ENCODE measurements at regions not wholly inside any gene's neighbourhood (a gene's known extent, or its start where the extent isn't known, plus 50 kb on each side); places are given as distances from the start of the nearest gene placed in this dataset.
"Not testable (repeated sequence)": the region's sequence is repeated elsewhere in the genome, so short reads cannot be mapped to it uniquely, and the experiment has no call there.

DNA sequence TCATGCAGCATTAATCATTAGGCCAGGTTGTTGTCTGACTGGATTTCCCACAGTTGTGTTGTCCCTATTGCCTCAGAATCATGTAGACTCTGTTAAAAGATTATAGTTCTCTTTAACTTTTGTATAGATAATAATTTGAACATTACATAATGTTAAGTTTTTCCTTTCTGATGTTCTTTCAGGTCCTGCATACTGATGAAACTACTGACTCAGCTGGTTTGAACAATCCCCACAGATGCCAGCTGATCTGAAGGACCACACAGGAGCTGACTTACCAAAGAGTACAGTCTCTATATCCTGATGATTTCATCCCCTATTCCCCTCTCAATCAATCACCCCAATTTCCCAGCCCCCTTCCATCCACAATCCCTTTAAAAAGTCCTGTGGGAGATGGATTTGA, 341.2 kb upstream of the MGAT4C start:
- DNase-seq (ENCODE audit: low read depth in 1 of 2, low spot score in 1 of 2): no peak
- in situ Hi-C loops (cut with HindIII; ENCODE audit: low pct_unique_long_range_greater_than_20kb, low sequenced_read_pairs): no loop called here
- TF ChIP-seq JUND (IDR thresholded peaks at IDR 0.05; ENCODE audit: low read depth): no peak

- no peak for TF ChIP-seq JUND (IDR thresholded peaks at IDR 0.05; ENCODE audit: low read depth)
- no peak for DNase-seq (ENCODE audit: low read depth in 1 of 2, low spot score in 1 of 2)
- in situ Hi-C loops (cut with HindIII; ENCODE audit: low pct_unique_long_range_greater_than_20kb, low sequenced_read_pairs): no loop called here
Observed at GRCh38 chr12:86590296-86590695, 334.1 kb upstream of the MGAT4C start.

DNA sequence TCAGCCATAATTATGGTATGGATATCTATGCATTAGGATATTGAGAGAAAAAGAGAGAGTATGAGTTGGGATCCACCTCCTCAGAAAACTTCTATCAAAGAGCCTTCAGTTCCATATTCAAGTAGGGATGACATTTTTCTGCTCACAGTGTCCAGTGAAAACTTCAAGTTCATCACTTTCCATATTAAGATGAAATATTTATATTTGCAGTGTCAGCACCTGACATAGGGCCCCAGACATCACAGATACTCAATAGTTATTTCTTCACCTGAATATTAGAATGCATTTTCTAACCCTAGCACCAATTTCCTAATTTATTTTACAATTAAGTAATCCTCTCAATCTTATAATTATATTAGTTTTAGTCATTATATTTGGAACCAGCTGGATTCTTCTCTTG, 318.0 kb upstream of the MGAT4C start:
- in situ Hi-C loops (cut with HindIII; ENCODE audit: low pct_unique_long_range_greater_than_20kb, low sequenced_read_pairs): no loop called here
- no peak for DNase-seq (ENCODE audit: low read depth in 1 of 2, low spot score in 1 of 2)
- TF ChIP-seq JUND (IDR thresholded peaks at IDR 0.05; ENCODE audit: low read depth): no peak

DNA sequence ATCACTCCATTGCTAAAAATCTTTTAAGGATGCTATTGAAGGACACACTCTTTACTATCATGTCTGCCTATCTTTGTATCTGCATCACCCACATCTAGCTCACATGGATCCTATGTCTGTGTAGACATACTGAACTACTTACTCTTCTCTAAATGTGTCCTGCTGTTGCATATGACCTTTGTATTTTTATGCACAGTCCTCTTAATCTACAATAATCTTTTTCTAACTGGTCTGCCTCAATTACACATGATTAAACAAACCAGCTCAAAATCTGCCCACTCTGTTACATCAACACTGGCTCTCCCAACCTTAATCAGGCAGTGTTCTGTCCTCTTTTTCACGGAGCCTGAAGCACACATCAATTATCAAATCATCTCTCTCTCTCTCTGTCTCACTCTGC, 316.3 kb upstream of the MGAT4C start:
- no peak for TF ChIP-seq JUND (IDR thresholded peaks at IDR 0.05; ENCODE audit: low read depth)
- DNase-seq (ENCODE audit: low read depth in 1 of 2, low spot score in 1 of 2): no peak

GRCh38 chr12:86565038-86565437, 308.8 kb upstream of the MGAT4C start:
- no peak for DNase-seq (ENCODE audit: low read depth in 1 of 2, low spot score in 1 of 2)
- in situ Hi-C loops (cut with HindIII; ENCODE audit: low pct_unique_long_range_greater_than_20kb, low sequenced_read_pairs): no loop called here
- no peak for TF ChIP-seq JUND (IDR thresholded peaks at IDR 0.05; ENCODE audit: low read depth)

More for the DNA sequence above, 316.3 kb upstream of the MGAT4C start:
- in situ Hi-C loops (cut with HindIII; ENCODE audit: low pct_unique_long_range_greater_than_20kb, low sequenced_read_pairs): no loop called here

GRCh38 chr12:86555491-86555890, 299.3 kb upstream of the MGAT4C start:
- DNase-seq (ENCODE audit: low read depth in 1 of 2, low spot score in 1 of 2); in situ Hi-C loops (cut with HindIII; ENCODE audit: low pct_unique_long_range_greater_than_20kb, low sequenced_read_pairs): not testable (repeated sequence)

- no peak for TF ChIP-seq JUND (IDR thresholded peaks at IDR 0.05; ENCODE audit: low read depth)
- DNase-seq (ENCODE audit: low read depth in 1 of 2, low spot score in 1 of 2): no peak
- in situ Hi-C loops (cut with HindIII; ENCODE audit: low pct_unique_long_range_greater_than_20kb, low sequenced_read_pairs): no loop called here
Observed at GRCh38 chr12:86551146-86551571, 295.0 kb upstream of the MGAT4C start.

DNA sequence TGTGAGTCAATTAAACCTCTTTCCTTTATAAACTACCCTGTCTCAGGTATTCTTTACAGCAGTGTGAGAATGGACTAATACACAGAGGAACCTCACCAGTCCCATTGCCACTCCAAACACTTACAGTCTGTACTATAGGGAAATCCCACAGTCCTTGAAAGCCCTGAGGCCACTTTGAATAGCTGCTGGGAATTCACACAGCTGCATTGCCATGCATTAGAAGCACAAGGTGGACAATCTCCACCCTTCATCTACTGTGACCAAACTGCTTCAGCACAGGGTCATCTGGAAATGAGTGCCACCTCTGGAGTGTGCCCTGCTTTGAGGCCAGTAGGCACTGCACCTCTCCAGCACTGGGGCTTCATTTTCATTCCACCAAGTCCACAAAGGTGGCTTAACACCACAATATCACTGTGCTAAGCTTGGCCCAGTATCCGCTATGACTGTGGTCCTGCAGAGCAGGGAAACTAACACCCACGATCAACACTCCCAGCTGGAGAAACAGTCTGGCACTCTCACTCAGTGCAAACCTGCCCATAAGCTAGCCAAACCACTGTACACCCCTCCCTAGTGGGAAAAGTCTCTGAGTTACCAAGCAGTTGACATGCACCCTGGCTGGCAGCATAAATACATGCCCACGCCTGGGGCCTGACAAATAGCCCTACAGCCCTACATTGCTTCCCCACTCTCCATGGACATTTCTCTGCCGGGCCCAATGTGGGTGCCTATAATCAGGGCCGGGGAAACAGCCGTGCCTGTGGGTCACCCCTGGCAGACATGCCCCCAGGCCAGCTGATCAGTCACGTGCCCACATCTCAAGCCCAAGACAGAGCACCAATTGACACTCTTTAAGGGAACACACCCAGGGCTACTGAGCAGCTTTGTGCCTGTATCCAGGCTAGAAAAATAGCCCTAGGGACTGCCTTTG, 294.3 kb upstream of the MGAT4C start:
- DNase-seq (ENCODE audit: low read depth in 1 of 2, low spot score in 1 of 2): peak in 1 of 2 experiments; percentile 8
- in situ Hi-C loops (cut with HindIII; ENCODE audit: low pct_unique_long_range_greater_than_20kb, low sequenced_read_pairs): no loop called here
- no peak for TF ChIP-seq JUND (IDR thresholded peaks at IDR 0.05; ENCODE audit: low read depth)

- in situ Hi-C loops (cut with HindIII; ENCODE audit: low pct_unique_long_range_greater_than_20kb, low sequenced_read_pairs): no loop called here
- DNase-seq (ENCODE audit: low read depth in 1 of 2, low spot score in 1 of 2): no peak
- no peak for TF ChIP-seq JUND (IDR thresholded peaks at IDR 0.05; ENCODE audit: low read depth)
Observed at GRCh38 chr12:86543716-86544115, 287.5 kb upstream of the MGAT4C start.

DNA sequence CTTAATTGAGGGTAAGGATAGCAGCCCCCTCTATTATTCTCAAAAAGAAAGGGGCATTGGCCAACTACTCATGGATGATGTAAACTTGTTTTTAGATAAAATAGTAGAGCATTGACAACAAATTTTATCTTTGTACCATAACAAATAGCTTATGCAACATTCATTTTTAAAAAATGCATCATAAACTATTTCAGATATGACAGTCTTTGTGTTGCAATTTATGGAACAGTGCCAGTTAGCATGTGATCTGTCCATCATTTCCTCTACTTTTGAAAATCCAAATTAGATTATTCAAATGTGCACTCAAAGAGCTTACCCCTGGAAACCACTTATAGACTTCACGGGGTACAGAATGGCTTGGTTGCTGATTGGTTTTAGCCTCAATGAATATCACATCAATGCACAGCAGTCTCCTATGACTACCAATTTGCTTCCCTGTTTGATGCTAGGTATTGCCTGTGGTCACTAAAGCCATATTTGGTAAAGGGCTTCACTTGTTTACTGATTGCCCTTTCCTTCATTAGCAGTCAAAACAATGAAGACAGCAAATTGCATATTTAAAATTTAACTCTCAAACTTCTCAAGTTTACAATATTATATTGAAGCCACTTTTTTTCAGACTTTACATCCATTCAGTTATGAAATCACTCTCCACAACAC, 274.9 kb upstream of the MGAT4C start:
- no peak for DNase-seq (ENCODE audit: low read depth in 1 of 2, low spot score in 1 of 2)
- in situ Hi-C loops (cut with HindIII; ENCODE audit: low pct_unique_long_range_greater_than_20kb, low sequenced_read_pairs): no loop called here
- no peak for TF ChIP-seq JUND (IDR thresholded peaks at IDR 0.05; ENCODE audit: low read depth)

DNA sequence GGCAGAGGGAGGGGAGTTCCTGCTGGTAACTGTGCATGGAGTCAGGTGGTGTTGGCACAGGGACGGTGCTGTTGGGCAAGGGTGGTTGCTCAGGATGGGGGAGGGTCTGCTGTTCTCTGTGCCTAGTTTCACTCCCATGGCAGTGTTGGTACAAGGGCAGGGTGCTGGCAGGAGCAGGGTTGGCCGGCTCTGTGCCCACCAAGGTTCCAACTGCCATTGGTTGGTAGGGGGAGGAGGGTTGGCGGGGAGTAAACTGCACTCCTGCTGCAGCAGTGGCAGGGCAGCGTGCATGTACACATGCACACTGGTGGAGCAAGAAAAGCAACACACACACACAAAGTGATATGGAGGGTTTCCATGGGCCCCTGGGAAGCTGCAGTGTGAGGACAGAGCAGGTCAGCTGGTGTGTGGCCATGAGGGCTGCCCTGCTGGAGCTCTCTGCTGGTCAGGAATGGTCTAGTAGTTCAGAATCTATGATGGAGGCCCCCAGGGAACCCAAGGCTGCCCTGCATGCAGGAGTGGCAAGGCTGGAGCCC, 269.9 kb upstream of the MGAT4C start:
- no peak for TF ChIP-seq JUND (IDR thresholded peaks at IDR 0.05; ENCODE audit: low read depth)

GRCh38 chr12:86523844-86524243, 267.7 kb upstream of the MGAT4C start:
- in situ Hi-C loops (cut with HindIII; ENCODE audit: low pct_unique_long_range_greater_than_20kb, low sequenced_read_pairs): no loop called here

More for the DNA sequence above, 269.9 kb upstream of the MGAT4C start:
- DNase-seq (ENCODE audit: low read depth in 1 of 2, low spot score in 1 of 2): no peak
- in situ Hi-C loops (cut with HindIII; ENCODE audit: low pct_unique_long_range_greater_than_20kb, low sequenced_read_pairs): no loop called here

DNA sequence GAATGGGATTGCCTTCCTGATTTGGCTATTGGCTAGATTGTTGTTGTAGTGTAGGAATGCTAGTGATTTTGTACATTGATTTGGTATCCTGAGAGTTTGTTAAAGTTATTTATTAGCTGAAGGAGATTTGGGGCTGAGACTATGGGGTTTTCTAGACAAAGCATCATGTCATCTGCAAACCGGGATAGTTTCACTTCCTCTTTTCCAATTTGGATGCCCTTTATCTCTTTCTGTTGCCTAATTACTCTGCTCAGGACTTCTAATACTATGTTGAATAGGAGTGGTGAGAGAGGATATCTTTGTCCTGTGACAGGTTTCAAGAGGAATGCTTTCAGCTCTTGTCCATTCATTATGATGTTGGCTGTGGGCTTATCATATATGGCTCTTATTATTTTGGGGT, 265.7 kb upstream of the MGAT4C start:
- TF ChIP-seq JUND (IDR thresholded peaks at IDR 0.05; ENCODE audit: low read depth): no peak
- DNase-seq (ENCODE audit: low read depth in 1 of 2, low spot score in 1 of 2): no peak
- in situ Hi-C loops (cut with HindIII; ENCODE audit: low pct_unique_long_range_greater_than_20kb, low sequenced_read_pairs): no loop called here

More at GRCh38 chr12:86523844-86524243, 267.7 kb upstream of the MGAT4C start:
- TF ChIP-seq JUND (IDR thresholded peaks at IDR 0.05; ENCODE audit: low read depth): no peak
- DNase-seq (ENCODE audit: low read depth in 1 of 2, low spot score in 1 of 2): no peak
